ENCODE measurements at regions not wholly inside any gene's neighbourhood (a gene's known extent, or its start where the extent isn't known, plus 50 kb on each side); places are given as distances from the start of the nearest gene placed in this dataset.
"Not testable (repeated sequence)": the region's sequence is repeated elsewhere in the genome, so short reads cannot be mapped to it uniquely, and the experiment has no call there.

DNA sequence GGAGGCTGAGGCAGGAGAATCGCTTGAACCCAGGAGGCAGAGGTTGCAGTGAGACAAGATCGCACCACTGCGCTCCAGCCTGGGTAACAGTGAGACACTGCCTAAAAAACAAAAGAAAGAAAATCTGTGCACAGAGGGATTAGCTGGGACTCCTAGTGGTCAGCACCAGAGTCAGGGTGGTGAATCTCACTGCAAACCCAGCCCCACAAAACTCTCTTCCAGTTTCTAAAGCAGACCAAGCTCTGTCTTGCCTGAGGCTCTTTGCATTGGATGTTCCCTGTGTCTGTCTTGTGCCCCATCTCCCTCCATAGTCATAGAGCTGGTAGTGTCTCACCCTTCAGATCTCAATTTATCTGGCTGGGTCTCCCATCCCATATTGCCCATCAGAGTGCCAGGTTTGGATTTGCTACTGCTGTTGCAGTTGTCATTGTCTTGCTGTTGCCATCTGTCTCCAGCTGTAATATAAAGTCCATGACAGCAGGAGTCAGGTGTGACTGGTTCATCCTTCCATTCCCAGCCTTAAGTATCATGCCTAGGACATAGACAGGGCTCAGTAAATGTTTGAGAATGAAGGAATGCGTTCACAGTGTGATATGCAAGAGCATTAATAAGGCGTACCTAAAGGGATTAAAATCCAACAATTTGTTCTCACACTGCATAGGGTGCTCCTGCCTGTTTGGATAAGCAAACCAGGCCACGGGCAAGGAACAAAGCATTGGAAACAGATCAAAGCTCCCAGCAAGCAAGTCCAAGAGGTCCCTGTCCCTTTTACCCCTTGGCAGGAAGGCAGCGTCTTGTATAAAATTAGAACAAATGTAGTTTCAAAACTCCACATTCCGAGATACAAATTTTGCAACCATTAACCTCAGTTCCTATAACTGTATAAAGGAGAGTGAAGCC, 614.6 kb upstream of the CDH5 start:
- DNase-seq: no peak

DNA sequence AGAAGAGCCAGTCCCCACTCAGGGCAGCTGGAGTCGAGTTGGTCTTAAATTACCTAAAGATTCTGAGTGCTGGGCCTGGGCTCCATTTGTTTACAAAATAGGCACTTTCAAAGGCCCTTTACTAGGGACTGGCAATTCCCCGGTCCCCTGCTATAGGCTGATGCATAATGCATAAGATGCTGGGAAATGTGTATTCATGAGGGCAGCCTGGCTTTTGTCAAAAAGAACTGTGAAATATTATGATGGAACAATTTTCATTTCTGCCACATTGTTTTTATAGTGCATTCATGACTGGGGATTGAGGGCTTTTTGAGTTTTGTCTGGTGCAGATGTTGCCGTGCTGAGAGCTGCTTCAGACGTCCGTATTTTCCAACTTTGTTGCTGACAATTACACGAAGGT, 617.0 kb upstream of the CDH5 start:
- DNase-seq: no peak

DNA sequence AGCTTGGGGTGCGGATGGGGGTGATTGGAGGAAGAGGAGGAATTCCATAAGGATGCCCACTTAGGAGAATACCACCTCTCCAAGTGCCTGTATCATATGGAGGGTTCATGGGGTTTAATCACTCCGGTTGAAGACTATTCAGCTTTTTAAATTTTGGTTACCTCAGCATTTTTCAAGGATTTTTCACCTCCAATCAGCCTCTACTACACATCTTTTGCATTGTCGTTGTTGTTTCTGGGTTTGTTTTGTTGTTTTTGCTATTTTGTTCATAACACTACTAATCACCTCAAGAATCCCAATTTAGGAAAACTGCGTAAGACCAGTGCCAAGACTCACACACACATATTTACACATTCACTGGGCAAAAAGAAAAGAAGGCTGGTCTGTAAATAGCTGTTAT, 619.5 kb upstream of the CDH5 start:
- no peak for DNase-seq

DNA sequence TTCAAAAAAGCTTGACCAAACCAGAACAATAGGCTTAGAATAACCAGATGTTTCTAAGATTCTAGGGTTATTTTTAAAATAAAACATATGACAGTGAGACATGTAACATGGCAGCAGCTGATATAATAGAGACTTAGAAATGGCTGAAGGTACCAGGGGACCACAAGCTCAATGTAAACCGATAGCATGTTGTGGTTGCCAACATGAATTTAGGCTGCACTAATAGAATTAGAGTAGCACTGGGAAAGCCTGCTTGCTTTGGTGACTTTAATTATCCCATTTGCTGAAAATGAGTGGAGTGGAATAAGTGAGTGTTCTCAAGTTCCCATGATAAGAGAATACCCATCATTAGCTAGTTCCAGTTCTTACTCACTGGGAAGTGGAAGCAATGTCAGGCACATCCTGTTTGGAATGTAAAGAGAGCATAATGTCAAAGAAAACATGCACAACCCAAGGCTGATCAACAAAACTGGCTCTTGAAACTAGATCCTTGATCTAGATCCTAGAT, 621.2 kb upstream of the CDH5 start:
- no peak for DNase-seq

DNA sequence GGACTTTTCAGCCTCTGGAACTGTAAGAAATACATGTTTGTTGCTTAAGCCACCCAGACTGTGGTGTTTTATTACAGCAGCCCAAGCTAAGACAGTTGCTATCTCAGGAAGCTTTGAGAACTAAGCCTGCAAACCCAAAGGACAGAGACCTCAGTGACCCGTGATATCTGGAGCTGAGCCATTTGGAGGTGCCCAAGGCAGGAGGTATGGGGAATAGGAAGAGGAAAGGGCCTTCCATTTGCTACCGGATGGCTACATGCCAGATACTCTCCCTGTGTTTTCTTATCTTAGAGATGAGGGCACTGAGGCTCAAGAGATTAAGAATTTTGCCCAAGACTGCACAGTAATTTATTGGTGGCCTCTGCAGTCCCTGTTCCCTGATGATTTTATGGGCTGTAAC, 622.1 kb upstream of the CDH5 start:
- DNase-seq: no peak

DNA sequence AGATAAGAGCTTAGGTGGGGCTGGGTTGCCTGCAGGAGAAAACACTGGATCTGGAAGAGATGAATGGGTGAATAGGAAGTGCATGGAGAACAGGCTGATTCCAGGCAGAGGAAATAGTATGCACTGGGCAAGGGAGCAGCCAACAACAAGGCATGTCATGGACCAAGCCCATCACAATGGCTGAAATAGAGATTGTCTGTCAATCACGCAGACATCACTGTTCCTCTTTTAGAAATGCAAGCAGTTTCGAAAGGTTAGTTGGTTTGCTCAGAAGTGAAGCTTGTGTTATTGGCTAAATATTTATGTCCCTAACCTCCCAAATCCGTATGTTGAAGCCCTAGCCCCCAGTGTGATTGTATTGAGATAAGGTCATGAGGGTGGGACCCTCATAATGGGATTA, 621.7 kb upstream of the CDH11 start:
- DNase-seq: no peak

DNA sequence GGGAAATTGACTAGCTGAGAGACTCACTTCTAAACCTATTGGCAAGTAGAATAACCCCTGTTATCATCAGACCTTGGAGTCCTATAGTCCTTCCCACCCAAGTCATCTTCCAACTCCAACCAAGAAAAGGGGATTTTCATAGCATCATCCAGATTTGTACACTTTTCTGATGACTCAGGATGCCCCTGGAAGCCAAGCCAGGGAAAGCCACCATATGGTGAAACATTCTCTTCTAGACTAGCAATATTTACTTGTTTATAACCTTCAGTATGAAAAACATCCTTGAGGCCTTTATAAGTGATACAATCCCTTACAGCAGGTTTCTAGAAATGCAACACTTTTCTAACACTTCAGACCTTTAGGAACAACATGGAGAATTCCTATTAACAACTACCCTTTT, 618.8 kb upstream of the CDH11 start:
- DNase-seq: no peak

DNA sequence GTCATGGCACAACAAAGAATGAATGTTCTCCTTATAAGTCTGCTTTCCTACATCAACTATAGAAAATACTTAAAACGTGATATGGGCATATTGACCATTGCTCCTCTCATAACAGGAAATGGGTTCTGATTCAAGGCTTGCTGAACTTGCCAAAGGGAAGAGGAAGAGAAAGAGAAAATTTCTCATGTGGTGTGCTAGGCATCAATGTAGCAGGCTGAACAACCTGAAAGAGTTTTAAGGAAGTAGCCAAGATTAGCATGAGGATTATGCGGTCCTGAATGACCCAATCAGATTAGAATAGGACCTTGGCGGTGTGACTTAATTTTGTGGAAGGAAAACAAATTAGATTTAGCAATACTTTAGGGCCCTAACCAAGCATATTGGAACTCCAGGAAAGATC, 617.7 kb upstream of the CDH11 start:
- DNase-seq: no peak

DNA sequence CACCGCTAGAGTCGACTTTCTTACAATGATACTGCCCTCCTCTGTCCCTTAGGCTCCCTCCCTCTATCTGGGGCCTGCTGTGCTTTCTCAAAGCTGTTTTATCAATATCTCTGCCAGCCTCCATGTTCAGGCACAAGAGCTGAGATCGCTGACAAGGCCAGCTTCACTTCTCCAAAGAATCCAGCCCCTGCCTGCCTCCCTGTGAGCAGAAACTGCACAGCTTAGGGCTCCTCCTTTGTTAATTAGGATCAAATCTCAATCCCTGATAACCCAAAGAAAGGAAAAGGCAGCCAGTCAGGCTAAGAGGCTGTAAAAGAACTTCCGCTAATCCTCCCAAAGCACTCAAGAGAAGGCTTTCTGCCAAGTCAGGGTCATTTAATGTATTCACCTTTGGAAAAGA, 616.0 kb upstream of the CDH11 start:
- DNase-seq: no peak

DNA sequence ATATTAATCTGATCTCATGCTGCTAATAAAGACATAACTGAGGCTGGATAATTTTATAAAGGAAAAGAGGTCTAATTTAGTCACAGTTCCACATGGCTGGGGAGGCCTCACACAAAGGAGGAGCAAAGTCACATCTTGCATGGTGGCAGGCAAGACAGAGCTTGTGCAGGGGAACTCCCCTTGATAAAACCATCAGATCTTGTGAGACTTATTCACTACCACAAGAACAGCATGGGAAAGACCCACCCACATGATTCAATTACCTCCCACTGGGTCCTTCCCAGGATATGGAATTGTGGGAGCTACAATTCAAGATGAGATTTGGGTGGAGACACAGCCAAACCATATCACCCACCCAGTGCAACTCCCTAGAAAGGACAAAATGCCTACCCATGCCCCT, 613.8 kb upstream of the CDH11 start:
- not testable (repeated sequence) for DNase-seq

DNA sequence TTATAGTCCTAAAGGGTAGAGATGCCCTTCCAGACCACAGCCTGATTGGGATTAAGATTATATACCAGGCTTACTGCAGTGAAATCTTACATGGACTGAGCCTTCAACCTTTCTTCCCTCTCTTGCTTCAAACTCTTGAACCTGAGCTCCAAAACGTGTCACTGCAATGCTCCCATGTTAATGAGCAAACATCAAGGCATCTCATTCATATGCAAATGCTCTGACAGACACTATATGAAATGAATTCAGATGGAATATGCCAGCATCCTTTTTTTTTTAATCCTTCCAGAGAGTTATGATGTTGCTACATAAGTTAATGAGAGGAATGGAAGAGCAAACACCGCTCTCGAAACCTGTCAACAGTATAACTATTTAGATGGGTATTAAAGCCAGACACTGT, 611.9 kb upstream of the CDH11 start:
- no peak for DNase-seq

DNA sequence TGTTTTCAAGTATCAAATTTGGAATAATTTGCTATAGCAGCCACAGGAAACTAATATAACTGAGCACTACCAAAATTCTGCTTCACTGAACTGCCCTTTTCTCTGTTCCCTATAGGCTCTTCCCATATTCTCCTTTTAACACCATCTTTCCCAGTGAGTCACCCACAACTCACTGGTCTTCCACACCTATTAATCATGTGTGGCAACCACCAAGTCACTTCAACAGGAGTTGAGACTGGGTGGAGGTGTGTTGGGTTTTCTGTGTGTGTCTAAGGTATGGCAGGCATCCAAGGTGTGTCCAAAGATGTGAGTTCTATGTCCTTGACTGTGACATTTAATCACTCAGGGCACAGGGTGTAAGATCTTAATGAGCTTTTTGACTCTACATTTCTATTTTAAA, 610.0 kb upstream of the CDH11 start:
- no peak for DNase-seq

DNA sequence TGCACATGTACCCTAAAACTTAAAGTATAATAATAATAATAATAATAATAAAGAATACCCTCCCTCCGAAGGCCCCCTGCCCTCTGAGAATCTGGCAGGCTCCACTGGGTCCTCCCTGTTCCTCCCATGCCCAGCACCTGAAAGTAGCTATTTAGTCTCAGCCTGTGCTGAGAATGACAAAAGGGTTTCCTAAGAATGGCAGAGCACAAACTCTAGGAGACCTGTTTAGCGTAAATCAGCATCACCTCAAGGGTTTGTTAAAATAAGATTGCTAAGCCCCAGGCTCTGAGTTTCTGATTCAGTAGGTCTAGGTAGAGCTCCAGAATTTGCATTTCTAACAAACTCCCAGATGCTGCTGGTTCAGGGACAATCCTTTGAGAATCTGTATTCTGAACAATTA, 606.8 kb upstream of the CDH11 start:
- DNase-seq: no peak

DNA sequence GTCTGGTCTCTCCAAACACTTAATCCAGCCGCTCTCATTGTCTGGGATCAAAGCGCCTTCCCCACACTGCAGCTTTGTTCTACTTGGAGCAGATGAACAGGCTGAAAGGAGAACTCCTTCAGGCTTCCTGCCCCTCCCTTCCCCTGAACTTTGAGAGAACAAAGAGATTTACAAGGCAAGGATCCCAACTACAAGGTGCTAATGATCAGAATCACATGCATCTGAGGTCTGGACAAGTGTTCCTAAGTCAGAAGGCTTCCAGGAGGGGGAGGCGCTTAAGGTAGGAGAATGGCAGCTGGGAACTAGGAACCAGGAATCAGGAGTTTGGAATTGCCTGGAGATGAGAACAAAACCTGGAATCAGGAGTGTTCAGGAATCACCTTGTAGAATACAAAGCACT, 606.3 kb upstream of the CDH11 start:
- no peak for DNase-seq

DNA sequence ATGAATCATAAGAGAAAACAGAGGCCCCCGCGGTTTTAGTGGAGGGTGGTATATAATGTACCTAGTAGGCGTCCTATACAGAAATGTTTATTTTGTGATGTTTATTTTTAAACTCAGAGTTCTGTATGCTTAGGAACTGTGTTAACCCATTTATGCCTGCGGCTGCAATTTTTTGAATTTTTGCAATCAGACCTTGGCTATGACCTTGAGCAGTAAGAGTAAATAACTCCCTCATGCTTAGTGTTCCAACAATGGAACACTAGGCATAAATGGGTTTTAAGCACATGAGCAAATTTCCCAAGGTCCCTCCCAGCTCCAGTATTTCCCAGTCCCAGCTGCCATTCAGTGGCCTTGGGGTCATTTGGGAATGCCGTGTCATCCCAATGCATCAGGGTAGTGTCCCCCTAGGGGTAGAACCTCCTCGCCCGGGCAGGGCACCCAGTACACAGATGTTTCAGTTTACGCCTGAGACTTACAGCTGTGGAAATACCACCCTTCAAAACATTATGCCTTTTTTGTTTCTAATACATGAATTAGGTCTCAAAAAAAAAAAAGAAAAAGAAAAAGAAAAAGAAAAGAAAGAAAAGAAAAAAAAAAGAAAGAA, 605.8 kb upstream of the CDH11 start:
- DNase-seq: no peak

DNA sequence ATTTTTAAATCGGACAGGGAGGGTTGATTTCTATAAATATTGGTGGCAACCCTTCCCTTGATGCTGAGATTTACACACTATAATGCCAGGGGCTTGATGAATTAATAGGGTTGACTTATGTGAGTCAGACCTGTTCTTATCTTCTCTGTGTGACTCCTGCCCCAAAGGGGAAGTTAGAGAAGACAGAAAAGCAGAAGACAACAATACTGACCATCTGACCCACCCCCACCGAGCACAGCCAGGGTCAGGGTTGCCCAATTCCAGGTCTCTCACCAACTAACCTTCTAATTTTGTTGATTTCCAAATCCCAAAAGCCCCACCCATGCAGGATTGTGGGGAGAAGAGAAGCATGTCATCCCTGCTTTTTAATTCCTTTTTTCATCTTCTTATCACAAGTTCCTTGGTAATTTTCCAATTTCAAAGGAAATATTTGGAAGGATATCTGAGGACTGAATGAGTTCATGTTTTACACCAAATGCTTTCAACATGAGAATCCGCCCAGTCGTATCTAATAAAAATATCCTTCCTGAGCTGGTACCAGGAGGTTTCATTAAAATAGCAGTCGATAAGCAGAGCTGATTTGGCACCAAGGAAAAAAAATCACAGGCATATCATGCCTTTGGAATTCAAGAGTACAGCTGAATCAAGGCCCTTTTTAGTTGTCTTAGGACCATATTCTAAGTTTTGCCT, 603.4 kb upstream of the CDH11 start:
- no peak for DNase-seq

DNA sequence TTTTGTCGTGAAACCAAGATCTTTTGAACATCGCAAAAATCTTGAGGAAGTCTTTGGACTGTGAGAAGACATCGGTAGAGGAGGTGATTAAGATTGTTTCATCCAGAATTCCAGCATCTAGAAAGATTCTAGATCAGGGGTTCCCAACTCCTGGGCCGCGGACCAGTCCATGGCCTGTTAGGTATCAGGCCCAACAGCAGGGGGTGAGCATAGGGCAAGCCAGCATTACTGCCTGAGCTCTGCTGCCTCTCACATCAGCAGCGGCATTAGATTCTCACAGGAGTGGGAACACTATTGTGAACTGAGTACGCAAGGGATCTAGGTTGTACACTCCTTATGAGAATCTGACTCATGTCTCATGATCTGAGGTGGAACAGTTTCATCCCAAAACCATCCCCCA, 600.6 kb upstream of the CDH11 start:
- DNase-seq: no peak

DNA sequence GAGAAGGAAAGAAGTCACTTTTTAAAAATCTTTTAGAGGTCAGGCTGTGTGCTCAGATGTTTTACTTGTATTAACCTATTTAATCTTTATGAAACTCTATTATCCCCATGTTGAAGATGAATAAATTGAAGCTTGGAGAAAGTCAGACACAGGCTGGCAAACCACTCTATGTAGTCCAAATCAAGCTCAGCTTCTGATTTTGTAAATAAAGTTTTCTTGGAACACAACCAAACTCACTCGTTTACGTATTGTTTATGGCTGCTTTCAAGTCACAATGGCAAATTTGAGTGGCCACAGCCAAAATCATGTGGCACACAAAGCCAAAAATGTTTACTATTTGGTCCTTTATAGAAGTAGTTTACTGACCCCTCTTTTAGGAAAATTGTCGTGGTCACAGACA, 596.0 kb upstream of the CDH11 start:
- no peak for DNase-seq

DNA sequence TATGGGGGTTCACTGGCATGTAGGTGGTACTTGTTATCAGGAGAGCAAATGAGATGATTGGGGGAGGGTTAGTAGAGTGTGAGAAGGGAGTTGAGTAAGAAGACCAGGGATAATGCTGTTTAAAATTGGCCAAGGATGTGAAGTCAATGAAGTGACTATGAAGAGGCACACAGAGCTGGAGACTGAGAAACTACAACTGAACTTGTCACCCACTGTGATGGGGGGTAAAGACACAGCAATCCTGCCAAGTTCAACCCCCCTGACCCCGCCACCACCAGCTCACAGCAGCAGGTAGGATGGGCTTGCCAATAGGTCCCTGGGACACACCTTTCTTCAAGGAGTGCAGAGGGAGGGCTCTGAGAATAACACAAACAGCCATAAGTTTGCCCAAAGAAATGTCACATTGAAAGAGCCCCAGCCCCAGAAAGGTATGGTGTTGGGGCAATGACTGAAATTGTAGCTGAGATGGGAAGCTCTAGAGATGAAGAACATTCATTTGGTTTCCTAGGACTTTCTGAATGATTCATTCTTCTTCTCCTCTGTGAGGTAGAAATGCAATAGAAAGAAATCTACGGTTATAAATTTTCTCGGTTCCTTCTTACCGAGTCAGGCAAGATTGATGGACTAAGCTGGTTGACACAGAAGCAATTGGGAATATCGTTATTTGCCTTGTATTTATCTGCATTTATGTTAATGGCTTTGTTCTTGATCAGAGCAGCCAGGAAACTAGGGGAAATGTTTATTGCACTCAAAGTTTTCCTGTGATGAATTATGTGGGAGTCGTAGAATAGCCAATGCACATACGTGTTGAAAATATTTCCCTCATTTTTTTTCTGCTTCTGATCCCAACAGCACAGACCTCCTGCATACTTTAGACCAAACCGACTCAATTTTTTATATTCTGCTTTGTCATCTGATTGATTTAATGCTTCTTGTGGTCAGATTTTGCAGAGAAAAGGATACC, 595.2 kb upstream of the CDH11 start:
- no peak for DNase-seq

DNA sequence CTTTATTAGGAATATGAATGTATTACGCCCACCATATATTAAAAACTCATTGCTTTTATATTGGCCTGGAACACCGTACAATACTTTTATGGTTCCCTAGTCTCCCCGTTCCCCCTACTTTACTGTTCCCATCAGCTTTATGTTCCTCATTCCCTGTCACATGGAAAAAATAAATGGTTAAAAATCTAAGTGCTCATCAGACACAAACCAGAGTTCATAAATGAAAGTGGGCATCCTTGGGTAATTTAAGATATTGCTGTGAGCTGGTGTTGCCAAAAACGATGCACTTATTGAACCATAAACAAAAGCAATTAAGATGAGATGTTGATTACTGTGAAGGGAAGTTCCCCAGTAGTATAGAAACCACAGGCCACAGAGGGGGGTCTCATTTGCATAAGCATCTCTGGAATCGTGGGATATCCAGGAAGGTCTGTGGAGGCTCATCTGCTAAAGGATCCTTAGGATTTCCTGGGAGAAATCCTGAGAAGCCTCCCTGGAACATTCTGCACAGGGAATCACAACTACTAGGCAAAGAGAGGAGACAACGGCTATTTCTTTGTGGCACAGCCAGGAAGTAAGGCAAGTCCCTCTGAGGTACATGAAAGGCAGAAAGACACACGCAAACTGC, 591.4 kb upstream of the CDH11 start:
- no peak for DNase-seq

DNA sequence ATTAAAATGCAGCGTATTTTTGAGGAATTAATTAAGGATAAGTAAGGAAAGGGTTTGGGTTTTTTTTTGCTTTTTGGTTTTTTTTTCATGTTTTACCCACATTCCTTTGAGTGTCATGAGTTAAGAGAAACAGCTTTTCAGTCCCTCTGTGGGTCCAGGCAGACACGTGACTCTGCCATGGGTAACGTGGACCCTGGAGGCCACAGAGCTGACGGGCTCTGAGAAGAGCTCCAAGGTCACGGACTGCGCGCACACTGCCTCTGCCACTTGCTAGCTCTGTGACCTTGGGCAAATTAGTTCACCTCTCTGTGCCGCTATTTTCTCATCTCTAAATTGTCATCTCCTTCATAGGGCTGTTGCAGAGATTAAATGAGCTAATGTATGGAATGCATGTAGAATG, 588.2 kb upstream of the CDH11 start:
- DNase-seq: no peak

DNA sequence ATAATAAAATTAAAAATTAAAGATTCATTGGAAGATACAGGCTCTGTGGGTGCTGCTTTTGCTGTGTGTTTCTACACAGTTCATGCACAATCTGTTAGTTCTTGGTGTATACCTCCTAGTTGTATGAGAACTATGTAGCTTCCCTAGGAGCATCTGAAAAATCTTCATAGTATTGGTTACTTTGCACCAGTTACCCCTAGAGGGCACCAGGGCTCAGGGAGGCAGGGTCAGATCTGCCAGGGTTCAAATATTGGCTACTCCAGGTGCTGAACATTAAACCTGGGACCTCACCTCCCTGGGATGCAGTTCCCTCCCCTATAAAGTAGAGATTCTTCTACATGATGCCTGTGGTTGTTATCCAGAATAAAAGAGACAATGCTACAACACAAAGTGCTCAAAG, 583.0 kb upstream of the CDH11 start:
- DNase-seq: no peak

Measured in amniotic stem cell (primary cell).